HG02678 (cell line): ENCODE measurements at regions not wholly inside any gene's neighbourhood (a gene's known extent, or its start where the extent isn't known, plus 50 kb on each side); places are given as distances from the start of the nearest gene placed in this dataset.
"Not testable (repeated sequence)": the region's sequence is repeated elsewhere in the genome, so short reads cannot be mapped to it uniquely, and the experiment has no call there.

Source experiments
- ATAC-seq: cut with Tn5 transposase; IDR thresholded peaks from one replicate; pipeline ENCODE4 v1.9.1; 2021; ENCODE audit warnings: mild to moderate bottlenecking, moderate library complexity; ENCODE audit not compliant: unreplicated experiment

- ATAC-seq: no peak
Measured at GRCh38 chr6:170067181-170067641, 223.7 kb downstream of the DLL1 start.

- no peak for ATAC-seq
Measured at GRCh38 chr6:170066679-170067078, 224.2 kb downstream of the DLL1 start.

GRCh38 chr6:170063851-170064602, 226.9 kb downstream of the DLL1 start:
- ATAC-seq: no peak

GRCh38 chr6:170063431-170063830, 227.4 kb downstream of the DLL1 start:
- no peak for ATAC-seq

GRCh38 chr6:170062915-170063241, 228.0 kb downstream of the DLL1 start:
- ATAC-seq: no peak

GRCh38 chr6:170062209-170062914, 228.5 kb downstream of the DLL1 start:
- ATAC-seq: no peak

GRCh38 chr6:170058878-170059485, 231.9 kb downstream of the DLL1 start:
- ATAC-seq: no peak

GRCh38 chr6:170057961-170058877, 232.7 kb downstream of the DLL1 start:
- ATAC-seq: no peak

- no peak for ATAC-seq
Measured at GRCh38 chr6:170057034-170057734, 233.7 kb downstream of the DLL1 start.

- ATAC-seq: no peak
Measured at GRCh38 chr6:170056278-170056711, 234.6 kb downstream of the DLL1 start.

- ATAC-seq: not testable (repeated sequence)
Measured at GRCh38 chr6:170055797-170056196, 235.1 kb downstream of the DLL1 start.

GRCh38 chr6:170053966-170054661, 236.8 kb downstream of the DLL1 start:
- ATAC-seq: no peak

- ATAC-seq: no peak
Measured at GRCh38 chr6:170052991-170053821, 237.7 kb downstream of the DLL1 start.

GRCh38 chr6:170051229-170052172, 239.4 kb downstream of the DLL1 start:
- ATAC-seq: no peak

GRCh38 chr6:170050591-170051041, 240.3 kb downstream of the DLL1 start:
- ATAC-seq: no peak

- ATAC-seq: no peak
Measured at GRCh38 chr6:170049641-170050561, 241.0 kb downstream of the DLL1 start.
